Natural killer cell (primary cell): ENCODE measurements at regions not wholly inside any gene's neighbourhood (a gene's known extent, or its start where the extent isn't known, plus 50 kb on each side); places are given as distances from the start of the nearest gene placed in this dataset.

Experiments
- ATAC-seq, 3 donors: fragments of 150-1000 bp in 2 of 3; fragments of 200-7000 bp in 1 of 3; cut with Tn5 transposase; 1 replicate in 1 of 3; 2 replicates in 2 of 3; pipeline ENCODE4 v1.10.0; 2021; ENCODE audit warnings: mild to moderate bottlenecking in 2 of 3, moderate library complexity in 2 of 3
- DNase-seq, 2 donors: peaks; one replicate each; pipeline versions ENCODE4 v3.0.0 to v3.0.0-alpha.2; 2013 to 2021; ENCODE audit warnings: mixed read lengths in 1 of 2
- H3K27ac ChIP-seq: one replicate; pipeline ENCODE4 v1.5.1; 2013; ENCODE audit warnings: mild to moderate bottlenecking, low read length
- H3K27me3 ChIP-seq: one replicate; pipeline ENCODE4 v1.6.1; 2013; ENCODE audit warnings: low read length; ENCODE audit not compliant: control insufficient read depth, insufficient read depth
- H3K36me3 ChIP-seq: one replicate; pipeline ENCODE4 v1.6.1; 2013; ENCODE audit warnings: low read length; ENCODE audit not compliant: control insufficient read depth, insufficient read depth
- H3K4me1 ChIP-seq: one replicate; pipeline ENCODE4 v1.6.1; 2013; ENCODE audit warnings: low read length; ENCODE audit not compliant: control insufficient read depth, insufficient read depth
- H3K4me3 ChIP-seq: one replicate; pipeline ENCODE4 v1.5.1; 2013; ENCODE audit warnings: low read length
- H3K9me3 ChIP-seq: one replicate; pipeline ENCODE4 v1.6.1; 2013; ENCODE audit warnings: low read length; ENCODE audit not compliant: control insufficient read depth, insufficient read depth
- H3K27ac Mint-ChIP-seq, 2 donors: one replicate each; pipeline ENCODE4 v1.8.0; 2022; ENCODE audit warnings: mild to moderate bottlenecking in 2 of 2, mixed read lengths in 2 of 2, moderate library complexity in 1 of 2
- H3K27me3 Mint-ChIP-seq, 2 donors: one replicate each; pipeline ENCODE4 v1.8.0; 2022; ENCODE audit warnings: low read depth in 2 of 2, mixed read lengths in 2 of 2
- H3K36me3 Mint-ChIP-seq: one replicate; pipeline ENCODE4 v1.8.0; 2022; ENCODE audit warnings: mixed read lengths
- H3K4me1 Mint-ChIP-seq, 2 donors: one replicate each; pipeline ENCODE4 v1.8.0; 2022; ENCODE audit warnings: mixed read lengths in 2 of 2
- H3K4me3 Mint-ChIP-seq: one replicate; pipeline ENCODE4 v1.8.0; 2022; ENCODE audit warnings: mild to moderate bottlenecking, moderate library complexity, mixed read lengths
- H3K9me3 Mint-ChIP-seq, 2 donors: one replicate each; pipeline ENCODE4 v1.8.0; 2022; ENCODE audit warnings: mixed read lengths in 2 of 2
- CTCF ChIP-seq: fragments of 200-600 bp; IDR thresholded peaks from one replicate; pipeline ENCODE4 v1.8.0; 2022; ENCODE audit warnings: antibody characterized with exemption
- WGBS: methylation state at CpG from one replicate; pipeline ENCODE4 v1.1.7; 2013; ENCODE audit warnings: missing lambda C conversion rate; ENCODE audit not compliant: insufficient coverage; 5-methylcytosine and 5-hydroxymethylcytosine counted together
- intact Hi-C: fragments of 100-400 bp; cut with micrococcal nuclease; formaldehyde crosslinking; loops from one replicate; pipeline ENCODE4 v1.14.2; 2022

DNA sequence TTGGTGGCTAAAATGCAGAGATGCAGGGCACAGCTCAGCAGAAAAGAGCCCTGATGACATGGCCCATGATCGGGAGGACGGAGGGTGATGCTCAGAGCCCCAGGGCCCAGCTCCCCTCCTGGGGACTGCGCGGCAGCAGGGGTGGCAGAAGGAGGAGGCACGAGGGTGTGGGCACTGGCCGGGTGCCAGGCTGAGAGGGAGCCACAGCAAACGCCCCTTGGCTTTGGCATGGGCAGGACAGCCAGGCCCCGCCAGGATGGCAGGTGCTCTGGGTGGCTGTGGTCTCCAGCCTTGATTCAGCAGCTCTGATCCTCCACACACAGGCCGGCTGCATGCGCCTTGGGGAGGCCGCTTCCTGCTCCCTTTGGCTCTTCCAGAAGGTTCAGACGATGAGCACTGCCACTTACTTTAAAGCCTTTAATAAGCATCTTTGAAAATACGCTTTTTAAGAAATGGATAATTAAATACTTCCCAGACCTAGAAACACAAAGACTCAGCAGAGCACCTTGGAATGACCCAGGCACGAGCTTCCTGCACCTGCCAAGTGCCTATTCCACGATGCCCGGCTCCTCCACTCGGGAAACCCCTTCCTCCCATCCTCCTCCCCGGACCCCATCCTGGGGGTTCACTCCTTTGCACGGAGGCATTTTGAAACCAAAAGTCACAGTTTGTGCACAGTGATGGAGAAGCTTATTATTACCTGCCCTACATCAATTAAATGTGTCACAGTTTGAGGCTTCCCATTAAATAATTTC lies 78.5 kb upstream of the SNTG2 start:
- Histone ChIP-seq H3K4me1 (no peaks in the 10 kb centered on the region), H3K4me3 (no peak overlapping the region), H3K9me3 (no peaks in the 10 kb centered on the region), H3K27ac (no peak overlapping the region), H3K36me3 (no peaks in the 10 kb centered on the region), H3K27me3 (no peaks in the 10 kb centered on the region)
- Mint-ChIP-seq H3K4me3 (no peak overlapping the region), H3K36me3 (no peaks in the 10 kb centered on the region), H3K4me1 (no peaks in the 10 kb centered on the region), H3K9me3 (no peaks in the 10 kb centered on the region), H3K27me3 (peaks cover 4 to 14% of the 10 kb centered on the region in 2 donors), H3K27ac (no peak overlapping the region)
- intact Hi-C loops: no loop called here
- no peak for TF ChIP-seq CTCF
- 70% methylated on average over 19 of the region's 19 CpGs for WGBS
- DNase-seq (no peak), ATAC-seq (no peak)

- Histone ChIP-seq H3K27me3 (no peaks in the 10 kb centered on the region), H3K36me3 (no peaks in the 10 kb centered on the region), H3K4me3 (no peak overlapping the region), H3K27ac (no peak overlapping the region), H3K4me1 (no peaks in the 10 kb centered on the region), H3K9me3 (no peaks in the 10 kb centered on the region)
- no peak for DNase-seq
- Mint-ChIP-seq H3K27me3 (peaks cover 12 to 23% of the 10 kb centered on the region in 2 donors), H3K36me3 (no peaks in the 10 kb centered on the region), H3K4me1 (peaks cover 0 to 8% of the 10 kb centered on the region in 2 donors), H3K4me3 (no peak overlapping the region), H3K9me3 (no peaks in the 10 kb centered on the region), H3K27ac (no peak overlapping the region)
- TF ChIP-seq CTCF: no peak
- no peak for ATAC-seq
- intact Hi-C loops: no loop called here
- WGBS: 88% methylated on average over 24 of the region's 24 CpGs
These were observed 79.4 kb upstream of the SNTG2 start for GRCh38 chr2:871175-871727.

GRCh38 chr2:870426-870825 lies 80.2 kb upstream of the SNTG2 start:
- 72% methylated on average over 6 of the region's 8 CpGs for WGBS
- no peaks in the 10 kb centered on the region for H3K4me1 ChIP-seq
- intact Hi-C loops: no loop called here
- ATAC-seq: no peak
- H3K4me3 Mint-ChIP-seq: no peak overlapping the region
- DNase-seq: no peak
- no peak for TF ChIP-seq CTCF
- H3K9me3 ChIP-seq: no peaks in the 10 kb centered on the region
- H3K4me1 Mint-ChIP-seq: peaks cover 0 to 9% of the 10 kb centered on the region in 2 donors
- no peak overlapping the region for H3K4me3 ChIP-seq
- H3K36me3 Mint-ChIP-seq: no peaks in the 10 kb centered on the region
- peaks cover 14 to 23% of the 10 kb centered on the region in 2 donors for H3K27me3 Mint-ChIP-seq
- no peak overlapping the region for H3K27ac Mint-ChIP-seq
- H3K36me3 ChIP-seq: no peaks in the 10 kb centered on the region
- no peak overlapping the region for H3K27ac ChIP-seq
- no peaks in the 10 kb centered on the region for H3K27me3 ChIP-seq
- no peaks in the 10 kb centered on the region for H3K9me3 Mint-ChIP-seq
